ENCODE measurements at regions not wholly inside any gene's neighbourhood (a gene's known extent, or its start where the extent isn't known, plus 50 kb on each side); places are given as distances from the start of the nearest gene placed in this dataset.

- no peak for DNase-seq (ENCODE audit: low spot score)
- in situ Hi-C loops (cut with MboI; ENCODE audit: low pct_unique_long_range_greater_than_20kb, low sequenced_read_pairs, unreplicated experiment): no loop called here
- no peak for TF ChIP-seq CTCF (IDR thresholded peaks at IDR 0.05; ENCODE audit: extremely low read depth, insufficient read depth, missing control alignments)
Observed at GRCh38 chr3:3902161-3902560, 102.9 kb downstream of the LRRN1 start.

GRCh38 chr3:3906171-3906570, 106.9 kb downstream of the LRRN1 start:
- no peak for DNase-seq (ENCODE audit: low spot score)
- in situ Hi-C loops (cut with MboI; ENCODE audit: low pct_unique_long_range_greater_than_20kb, low sequenced_read_pairs, unreplicated experiment): no loop called here
- TF ChIP-seq CTCF (IDR thresholded peaks at IDR 0.05; ENCODE audit: extremely low read depth, insufficient read depth, missing control alignments): no peak

- TF ChIP-seq CTCF (IDR thresholded peaks at IDR 0.05; ENCODE audit: extremely low read depth, insufficient read depth, missing control alignments): no peak
- in situ Hi-C loops (cut with MboI; ENCODE audit: low pct_unique_long_range_greater_than_20kb, low sequenced_read_pairs, unreplicated experiment): no loop called here
- DNase-seq (ENCODE audit: low spot score): no peak
Observed at GRCh38 chr3:3907023-3907422, 107.8 kb downstream of the LRRN1 start.

- in situ Hi-C loops (cut with MboI; ENCODE audit: low pct_unique_long_range_greater_than_20kb, low sequenced_read_pairs, unreplicated experiment): no loop called here
- TF ChIP-seq CTCF (IDR thresholded peaks at IDR 0.05; ENCODE audit: extremely low read depth, insufficient read depth, missing control alignments): no peak
- DNase-seq (ENCODE audit: low spot score): no peak
Observed at GRCh38 chr3:3918763-3919162, 119.5 kb downstream of the LRRN1 start.

- DNase-seq (ENCODE audit: low spot score): no peak
- TF ChIP-seq CTCF (IDR thresholded peaks at IDR 0.05; ENCODE audit: extremely low read depth, insufficient read depth, missing control alignments): no peak
- in situ Hi-C loops (cut with MboI; ENCODE audit: low pct_unique_long_range_greater_than_20kb, low sequenced_read_pairs, unreplicated experiment): no loop called here
Observed at GRCh38 chr3:3919316-3919715, 120.1 kb downstream of the LRRN1 start.

GRCh38 chr3:3923619-3924018, 124.4 kb downstream of the LRRN1 start:
- no peak for TF ChIP-seq CTCF (IDR thresholded peaks at IDR 0.05; ENCODE audit: extremely low read depth, insufficient read depth, missing control alignments)
- in situ Hi-C loops (cut with MboI; ENCODE audit: low pct_unique_long_range_greater_than_20kb, low sequenced_read_pairs, unreplicated experiment): no loop called here
- no peak for DNase-seq (ENCODE audit: low spot score)

GRCh38 chr3:3927198-3927597, 128.0 kb downstream of the LRRN1 start:
- in situ Hi-C loops (cut with MboI; ENCODE audit: low pct_unique_long_range_greater_than_20kb, low sequenced_read_pairs, unreplicated experiment): no loop called here
- no peak for TF ChIP-seq CTCF (IDR thresholded peaks at IDR 0.05; ENCODE audit: extremely low read depth, insufficient read depth, missing control alignments)
- DNase-seq (ENCODE audit: low spot score): no peak

Data from GM13977 (cell line).